Liver (tissue), 8 donors: ENCODE measurements at regions not wholly inside any gene's neighbourhood (a gene's known extent, or its start where the extent isn't known, plus 50 kb on each side); places are given as distances from the start of the nearest gene placed in this dataset.

ENCODE experiments used
- DNase-seq: peaks from one replicate; pipeline ENCODE4 v3.0.0-alpha.2; 2017; ENCODE audit warnings: low spot score
- H3K27ac ChIP-seq, 2 donors: one replicate each; pipeline ENCODE4 v1.7.0; 2013; ENCODE audit warnings: inconsistent platforms in 2 of 2, low read length in 2 of 2, control low read depth in 1 of 2, low read depth in 1 of 2, mild to moderate bottlenecking in 1 of 2
- H3K27me3 ChIP-seq, 4 donors: one replicate each; pipeline versions ENCODE4 v1.6.1 to v1.7.0; 2013; ENCODE audit warnings: low read length in 3 of 4, inconsistent platforms in 1 of 4, mild to moderate bottlenecking in 1 of 4, moderate library complexity in 1 of 4; ENCODE audit not compliant: control insufficient read depth in 4 of 4, insufficient read depth in 4 of 4
- H3K36me3 ChIP-seq, 4 donors: one replicate each; pipeline versions ENCODE4 v1.6.1 to v1.7.0; 2013; ENCODE audit warnings: low read length in 3 of 4, mild to moderate bottlenecking in 3 of 4, low read depth in 1 of 4, moderate library complexity in 1 of 4; ENCODE audit not compliant: control insufficient read depth in 4 of 4, insufficient read depth in 3 of 4
- H3K4me1 ChIP-seq, 4 donors: one replicate each; pipeline versions ENCODE4 v1.6.1 to v1.7.0; 2013; ENCODE audit warnings: low read length in 3 of 4, mild to moderate bottlenecking in 3 of 4, moderate library complexity in 1 of 4; ENCODE audit not compliant: control insufficient read depth in 4 of 4, insufficient read depth in 4 of 4
- H3K4me3 ChIP-seq, 3 donors: one replicate each; pipeline versions ENCODE4 v1.6.1 to v1.7.0; 2013; ENCODE audit warnings: low read length in 3 of 3, control low read depth in 1 of 3, low read depth in 1 of 3, mild to moderate bottlenecking in 1 of 3
- H3K9ac ChIP-seq, 2 donors: one replicate each; pipeline ENCODE4 v1.7.0; 2013; ENCODE audit warnings: low read length in 2 of 2, mild to moderate bottlenecking in 2 of 2, moderate library complexity in 2 of 2, control low read depth in 1 of 2, low read depth in 1 of 2
- H3K9me3 ChIP-seq, 4 donors: one replicate each; pipeline versions ENCODE4 v1.6.1 to v1.7.0; 2013; ENCODE audit warnings: low read length in 3 of 4; ENCODE audit not compliant: control insufficient read depth in 4 of 4
- ATF3 ChIP-seq: IDR thresholded peaks from 2 replicates; pipeline ENCODE4 v1.6.1; 2016; ENCODE audit warnings: antibody characterized with exemption
- EGR1 ChIP-seq, 2 donors: IDR thresholded peaks; 2 replicates each; pipeline ENCODE4 v1.6.1; 2016 to 2018; ENCODE audit warnings: antibody characterized with exemption in 2 of 2, low read depth in 2 of 2
- FOXA1 ChIP-seq: IDR thresholded peaks from 2 replicates; pipeline ENCODE4 v1.6.1; 2016; ENCODE audit warnings: antibody characterized with exemption
- FOXA2 ChIP-seq: IDR thresholded peaks from 2 replicates; pipeline ENCODE4 v1.6.1; 2016; ENCODE audit warnings: antibody characterized with exemption
- GABPA ChIP-seq, 2 donors: IDR thresholded peaks in 1 of 2; conservative IDR thresholded peaks in 1 of 2; 2 replicates each; pipeline ENCODE4 v1.6.1; 2016; ENCODE audit warnings: antibody characterized with exemption in 2 of 2, mild to moderate bottlenecking in 1 of 2, moderate library complexity in 1 of 2
- JUND ChIP-seq, 2 donors: IDR thresholded peaks; 2 replicates each; pipeline ENCODE4 v1.6.1; 2016; ENCODE audit warnings: antibody characterized with exemption in 2 of 2
- RAD21 ChIP-seq, 2 donors: IDR thresholded peaks; 2 replicates each; pipeline ENCODE4 v1.6.1; 2016; ENCODE audit warnings: antibody characterized with exemption in 2 of 2, mild to moderate bottlenecking in 2 of 2
- RXRA ChIP-seq, 2 donors: IDR thresholded peaks; 2 replicates each; pipeline ENCODE4 v1.6.1; 2017 to 2018; ENCODE audit warnings: antibody characterized with exemption in 2 of 2, mild to moderate bottlenecking in 1 of 2
- SP1 ChIP-seq: IDR thresholded peaks from 2 replicates; pipeline ENCODE4 v1.6.1; 2018; ENCODE audit warnings: antibody characterized with exemption, mild to moderate bottlenecking
- TAF1 ChIP-seq: conservative IDR thresholded peaks from 2 replicates; pipeline ENCODE4 v1.6.1; 2016; ENCODE audit warnings: antibody characterized with exemption, mild to moderate bottlenecking
- YY1 ChIP-seq: IDR thresholded peaks from 2 replicates; pipeline ENCODE4 v1.6.1; 2016; ENCODE audit warnings: antibody characterized with exemption, mild to moderate bottlenecking
- ZBTB33 ChIP-seq: IDR thresholded peaks from 2 replicates; pipeline ENCODE4 v1.6.1; 2016; ENCODE audit warnings: antibody characterized with exemption
- WGBS: extraction: QIAGEN DNeasy Blood & Tissue Kit; methylation state at CpG from one replicate; pipeline ENCODE4 v1.1.7; 2013; 5-methylcytosine and 5-hydroxymethylcytosine counted together
- TF ChIP-seq, protein P1 (sequence below): fragments of 150-350 bp; IDR thresholded peaks from 2 replicates; pipeline ENCODE4 v1.5.1; 2017; ENCODE audit warnings: improper control_type of control experiment, low read depth, low read length; ENCODE audit not compliant: missing input control
- TF ChIP-seq, protein P2 (sequence below): IDR thresholded peaks from 2 replicates; pipeline ENCODE4 v1.6.1; 2016; ENCODE audit warnings: antibody characterized with exemption, mild to moderate bottlenecking
- donor health status: healthy.
- donor health status: healthy.
- donor health status: healthy.
- donor health status: healthy.
- donor health status: healthy.

DNA sequence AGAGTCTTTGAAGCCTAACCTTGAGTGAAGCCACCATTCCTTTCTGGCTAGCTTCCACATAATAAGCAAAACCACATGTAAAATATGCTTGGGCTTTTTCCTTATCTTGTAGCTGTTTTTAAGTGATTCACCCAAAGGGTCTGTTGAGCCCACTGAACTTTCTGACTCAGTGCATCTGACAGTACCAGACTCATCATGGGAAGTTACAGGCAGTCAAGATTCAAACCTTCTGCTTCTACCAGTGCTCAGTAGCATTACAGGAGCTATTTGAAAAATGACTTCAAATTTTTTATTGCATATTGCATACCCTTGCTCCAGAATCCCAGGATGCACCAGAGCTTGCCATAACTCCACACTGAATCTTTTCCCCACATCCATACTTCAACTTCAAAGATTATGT is 87.5 kb upstream of the PTPRD start:
- DNase-seq: no peak
- H3K9me3 ChIP-seq: no peaks in the 10 kb centered on the region
- no peak overlapping the region for H3K4me3 ChIP-seq
- no peak overlapping the region for H3K27ac ChIP-seq
- H3K27me3 ChIP-seq: no peaks in the 10 kb centered on the region
- no peaks in the 10 kb centered on the region for H3K36me3 ChIP-seq
- H3K4me1 ChIP-seq: no peaks in the 10 kb centered on the region
- H3K9ac ChIP-seq: no peak overlapping the region
- no peak for TF ChIP-seq ATF3
- no peak for TF ChIP-seq SP1
- TF ChIP-seq, protein P1, sequence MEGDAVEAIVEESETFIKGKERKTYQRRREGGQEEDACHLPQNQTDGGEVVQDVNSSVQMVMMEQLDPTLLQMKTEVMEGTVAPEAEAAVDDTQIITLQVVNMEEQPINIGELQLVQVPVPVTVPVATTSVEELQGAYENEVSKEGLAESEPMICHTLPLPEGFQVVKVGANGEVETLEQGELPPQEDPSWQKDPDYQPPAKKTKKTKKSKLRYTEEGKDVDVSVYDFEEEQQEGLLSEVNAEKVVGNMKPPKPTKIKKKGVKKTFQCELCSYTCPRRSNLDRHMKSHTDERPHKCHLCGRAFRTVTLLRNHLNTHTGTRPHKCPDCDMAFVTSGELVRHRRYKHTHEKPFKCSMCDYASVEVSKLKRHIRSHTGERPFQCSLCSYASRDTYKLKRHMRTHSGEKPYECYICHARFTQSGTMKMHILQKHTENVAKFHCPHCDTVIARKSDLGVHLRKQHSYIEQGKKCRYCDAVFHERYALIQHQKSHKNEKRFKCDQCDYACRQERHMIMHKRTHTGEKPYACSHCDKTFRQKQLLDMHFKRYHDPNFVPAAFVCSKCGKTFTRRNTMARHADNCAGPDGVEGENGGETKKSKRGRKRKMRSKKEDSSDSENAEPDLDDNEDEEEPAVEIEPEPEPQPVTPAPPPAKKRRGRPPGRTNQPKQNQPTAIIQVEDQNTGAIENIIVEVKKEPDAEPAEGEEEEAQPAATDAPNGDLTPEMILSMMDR: no peak
- TF ChIP-seq YY1: no peak
- TF ChIP-seq, protein P2, sequence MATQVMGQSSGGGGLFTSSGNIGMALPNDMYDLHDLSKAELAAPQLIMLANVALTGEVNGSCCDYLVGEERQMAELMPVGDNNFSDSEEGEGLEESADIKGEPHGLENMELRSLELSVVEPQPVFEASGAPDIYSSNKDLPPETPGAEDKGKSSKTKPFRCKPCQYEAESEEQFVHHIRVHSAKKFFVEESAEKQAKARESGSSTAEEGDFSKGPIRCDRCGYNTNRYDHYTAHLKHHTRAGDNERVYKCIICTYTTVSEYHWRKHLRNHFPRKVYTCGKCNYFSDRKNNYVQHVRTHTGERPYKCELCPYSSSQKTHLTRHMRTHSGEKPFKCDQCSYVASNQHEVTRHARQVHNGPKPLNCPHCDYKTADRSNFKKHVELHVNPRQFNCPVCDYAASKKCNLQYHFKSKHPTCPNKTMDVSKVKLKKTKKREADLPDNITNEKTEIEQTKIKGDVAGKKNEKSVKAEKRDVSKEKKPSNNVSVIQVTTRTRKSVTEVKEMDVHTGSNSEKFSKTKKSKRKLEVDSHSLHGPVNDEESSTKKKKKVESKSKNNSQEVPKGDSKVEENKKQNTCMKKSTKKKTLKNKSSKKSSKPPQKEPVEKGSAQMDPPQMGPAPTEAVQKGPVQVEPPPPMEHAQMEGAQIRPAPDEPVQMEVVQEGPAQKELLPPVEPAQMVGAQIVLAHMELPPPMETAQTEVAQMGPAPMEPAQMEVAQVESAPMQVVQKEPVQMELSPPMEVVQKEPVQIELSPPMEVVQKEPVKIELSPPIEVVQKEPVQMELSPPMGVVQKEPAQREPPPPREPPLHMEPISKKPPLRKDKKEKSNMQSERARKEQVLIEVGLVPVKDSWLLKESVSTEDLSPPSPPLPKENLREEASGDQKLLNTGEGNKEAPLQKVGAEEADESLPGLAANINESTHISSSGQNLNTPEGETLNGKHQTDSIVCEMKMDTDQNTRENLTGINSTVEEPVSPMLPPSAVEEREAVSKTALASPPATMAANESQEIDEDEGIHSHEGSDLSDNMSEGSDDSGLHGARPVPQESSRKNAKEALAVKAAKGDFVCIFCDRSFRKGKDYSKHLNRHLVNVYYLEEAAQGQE: no peak
- TF ChIP-seq RAD21 (IDR thresholded peaks at IDR 0.05): no peak
- TF ChIP-seq RXRA (IDR thresholded peaks at IDR 0.05): no peak
- no peak for TF ChIP-seq TAF1
- no peak for TF ChIP-seq JUND (IDR thresholded peaks at IDR 0.05)
- TF ChIP-seq FOXA2: no peak
- no peak for TF ChIP-seq ZBTB33

DNA sequence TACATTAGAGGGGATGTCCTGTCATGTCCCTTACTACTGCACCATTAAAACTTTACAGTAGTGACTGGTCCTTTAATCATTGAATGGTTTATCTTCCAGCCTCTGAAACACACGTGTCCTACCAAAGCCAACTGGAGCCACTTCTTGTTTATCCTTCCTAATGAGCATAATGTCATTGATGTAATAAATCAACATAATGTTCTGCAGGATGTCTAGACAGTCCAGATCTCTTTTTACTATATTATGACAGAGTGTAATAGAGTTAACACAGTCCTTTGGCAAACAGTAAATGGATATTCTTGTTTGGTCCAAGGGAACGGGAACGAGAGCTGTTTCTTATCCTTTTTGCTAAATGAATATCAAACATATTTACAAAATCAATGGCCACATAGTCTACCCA is 88.1 kb upstream of the PTPRD start:
- no peak for DNase-seq
- Histone ChIP-seq H3K27me3 (no peaks in the 10 kb centered on the region), H3K36me3 (no peaks in the 10 kb centered on the region), H3K4me1 (no peaks in the 10 kb centered on the region), H3K9me3 (no peaks in the 10 kb centered on the region), H3K9ac (no peak overlapping the region), H3K27ac (no peak overlapping the region), H3K4me3 (no peak overlapping the region)
- TF ChIP-seq, protein P2: no peak
- TF ChIP-seq SP1 (no peak), EGR1 (IDR thresholded peaks at IDR 0.05; ENCODE audit: low read depth in 2 of 2) (no peak), TAF1 (no peak), JUND (IDR thresholded peaks at IDR 0.05) (no peak), FOXA1 (no peak), GABPA (IDR thresholded peaks at IDR 0.05 in 1 of 2, conservative IDR thresholded peaks at IDR 0.05 in 1 of 2) (no peak), ATF3 (no peak), YY1 (no peak)
- TF ChIP-seq, protein P1: no peak
- 55% methylated on average over 3 of the region's 3 CpGs for WGBS
